Psoas muscle (tissue), 7 donors: ENCODE measurements at regions not wholly inside any gene's neighbourhood (a gene's known extent, or its start where the extent isn't known, plus 50 kb on each side); places are given as distances from the start of the nearest gene placed in this dataset.
"Not testable (repeated sequence)": the region's sequence is repeated elsewhere in the genome, so short reads cannot be mapped to it uniquely, and the experiment has no call there.

ENCODE experiments used
- ATAC-seq, 4 donors: fragments of 200-7000 bp; cut with Tn5 transposase; one replicate each; pipeline ENCODE4 v1.9.1; 2020; ENCODE audit warnings: moderate library complexity in 3 of 4, mild to moderate bottlenecking in 2 of 4
- DNase-seq, 2 donors: peaks; one replicate each; pipeline ENCODE4 v3.0.0-alpha.2; 2020
- H3K27ac ChIP-seq: fragments of 200-600 bp; one replicate; pipeline ENCODE4 v1.8.0; 2022
- H3K27me3 ChIP-seq, 3 donors: fragments of 200-600 bp in 1 of 3; one replicate each; pipeline versions ENCODE4 v1.6.1 to v1.8.0; 2013 to 2022; ENCODE audit warnings: low read length in 2 of 3, mild to moderate bottlenecking in 2 of 3, moderate library complexity in 1 of 3; ENCODE audit not compliant: insufficient read depth in 3 of 3
- H3K36me3 ChIP-seq, 2 donors: fragments of 200-600 bp in 1 of 2; one replicate each; pipeline versions ENCODE4 v1.6.1 to v1.8.0; 2013 to 2022; ENCODE audit warnings: low read depth in 1 of 2, mild to moderate bottlenecking in 1 of 2, moderate library complexity in 1 of 2; ENCODE audit not compliant: insufficient read depth in 1 of 2
- H3K4me1 ChIP-seq: fragments of 200-600 bp; one replicate; pipeline ENCODE4 v1.8.0; 2022
- H3K4me3 ChIP-seq: fragments of 200-600 bp; one replicate; pipeline ENCODE4 v1.8.0; 2022; ENCODE audit warnings: mild to moderate bottlenecking
- H3K9me3 ChIP-seq: fragments of 200-600 bp; one replicate; pipeline ENCODE4 v1.8.0; 2022
- CTCF ChIP-seq: fragments of 200-600 bp; IDR thresholded peaks from one replicate; pipeline ENCODE4 v1.8.0; 2022; ENCODE audit warnings: antibody characterized with exemption
- WGBS, 3 donors: extraction: QIAGEN DNeasy Blood & Tissue Kit; methylation state at CpG; one replicate each; pipeline versions ENCODE4 v1.1.6 to v1.1.7; 2013; 5-methylcytosine and 5-hydroxymethylcytosine counted together
- intact Hi-C, 2 donors: fragments of 100-400 bp; cut with DNase I; formaldehyde crosslinking; loops; one replicate each; pipeline versions ENCODE4 v1.11.0 to v1.14.2; 2022
- donor health status: healthy with polysubstance abuse.
- donor health status: DM: no; HTN: no; CAD: no; lungs with moderate emphysema.
- donor health status: Bipolar disorder and iron deficiency.
- donor health status: healthy.
- donor health status: DM: yes; HTN: yes; CAD: no.
- donor health status: DM: no; HTN: no; CAD: no.
- donor health status: DM: yes; HTN: yes; CAD: no.

GRCh38 chr2:180692322-180692721 is 288.1 kb upstream of the UBE2E3 start:
- intact Hi-C loops: no loop called here
- DNase-seq (no peak), ATAC-seq (no peak)
- 90 to 95% (median 92%) methylated on average over 7 of the region's 7 CpGs for WGBS, 3 donors
- Histone ChIP-seq H3K36me3 (no peaks in the 10 kb centered on the region), H3K27me3 (no peaks in the 10 kb centered on the region), H3K4me3 (no peak overlapping the region), H3K27ac (no peak overlapping the region), H3K9me3 (no peaks in the 10 kb centered on the region), H3K4me1 (peaks cover 5% of the 10 kb centered on the region)
- TF ChIP-seq CTCF: no peak

GRCh38 chr2:180691855-180692223 is 288.6 kb upstream of the UBE2E3 start:
- intact Hi-C loops, H3K4me1 ChIP-seq: not testable (repeated sequence)
- 78 to 85% (median 83%) methylated on average over 15 of the region's 15 CpGs for WGBS, 3 donors

DNA sequence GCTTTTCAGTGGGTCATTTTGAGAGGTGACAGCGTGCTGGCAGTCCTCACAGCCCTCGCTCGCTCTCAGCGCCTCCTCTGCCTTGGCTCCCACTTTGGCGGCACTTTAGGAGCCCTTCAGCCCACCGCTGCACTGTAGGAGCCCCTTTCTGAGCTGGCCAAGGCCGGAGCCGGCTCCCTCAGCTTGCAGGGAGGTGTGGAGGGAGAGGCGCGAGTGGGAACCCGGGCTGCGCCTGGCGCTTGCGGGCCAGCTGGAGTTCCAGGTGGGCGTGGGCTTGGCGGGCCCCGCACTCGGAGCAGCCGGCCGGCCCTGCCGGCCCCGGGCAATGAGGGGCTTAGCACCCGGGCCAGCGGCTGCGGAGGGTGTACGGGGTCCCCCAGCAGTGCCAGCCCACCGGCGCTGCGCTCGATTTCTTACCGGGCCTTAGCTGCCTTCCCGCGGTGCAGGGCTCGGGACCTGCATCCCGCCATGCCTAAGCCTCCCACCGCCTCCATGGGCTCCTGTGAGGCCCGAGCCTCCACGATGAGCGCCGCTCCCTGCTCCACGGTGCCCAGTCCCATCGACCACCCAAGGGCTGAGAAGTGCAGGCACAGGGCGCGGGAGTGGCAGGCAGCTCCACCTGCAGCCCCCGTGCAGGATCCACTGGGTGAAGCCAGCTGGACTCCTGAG is 289.1 kb upstream of the UBE2E3 start:
- DNase-seq, H3K27me3 ChIP-seq, H3K36me3 ChIP-seq, intact Hi-C loops, H3K9me3 ChIP-seq, H3K4me1 ChIP-seq, H3K27ac ChIP-seq, ATAC-seq, H3K4me3 ChIP-seq: not testable (repeated sequence)
- 96 to 98% (median 97%) methylated on average over 33 to 42 of the region's 45 CpGs for WGBS, 3 donors

More at GRCh38 chr2:180691855-180692223, 288.6 kb upstream of the UBE2E3 start:
- not testable (repeated sequence) for ATAC-seq, H3K27ac ChIP-seq, H3K36me3 ChIP-seq, H3K4me3 ChIP-seq, H3K9me3 ChIP-seq, H3K27me3 ChIP-seq, DNase-seq

DNA sequence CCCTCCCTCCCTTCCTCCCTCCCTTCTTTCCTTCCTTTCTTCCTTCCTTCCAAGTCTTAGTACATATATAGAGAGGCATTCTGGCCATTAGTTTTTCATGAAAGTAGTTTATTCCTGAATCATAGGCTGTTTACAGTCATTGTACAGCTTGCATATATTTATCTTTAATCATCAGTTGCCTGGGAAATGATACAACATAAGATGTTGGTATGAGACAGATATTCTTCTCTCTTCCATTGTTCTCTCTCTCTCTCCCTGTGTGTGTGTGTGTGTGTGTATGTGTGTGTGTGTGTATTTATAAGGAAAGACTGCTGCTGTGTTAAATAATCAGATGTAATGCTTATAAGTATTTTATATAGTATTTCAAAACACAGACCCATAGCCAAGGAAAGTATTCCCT is 289.8 kb upstream of the UBE2E3 start:
- no peak overlapping the region for H3K4me3 ChIP-seq
- peaks cover 5% of the 10 kb centered on the region for H3K4me1 ChIP-seq
- no peak for DNase-seq
- no peak overlapping the region for H3K27ac ChIP-seq
- no peak for ATAC-seq
- no peaks in the 10 kb centered on the region for H3K9me3 ChIP-seq
- H3K36me3 ChIP-seq: no peaks in the 10 kb centered on the region
- H3K27me3 ChIP-seq: no peaks in the 10 kb centered on the region
- TF ChIP-seq CTCF: no peak
- intact Hi-C loops: no loop called here

- no peak for DNase-seq
- intact Hi-C loops: no loop called here
Measured at GRCh38 chr2:180682871-180683270, 297.5 kb upstream of the UBE2E3 start.

More at GRCh38 chr2:180682871-180683270, 297.5 kb upstream of the UBE2E3 start:
- H3K4me1 ChIP-seq: no peaks in the 10 kb centered on the region
- H3K27me3 ChIP-seq: no peaks in the 10 kb centered on the region
- WGBS, 3 donors: 76 to 83% (median 80%) methylated on average over 1 of the region's 1 CpG
- no peak overlapping the region for H3K27ac ChIP-seq
- ATAC-seq: no peak
- no peaks in the 10 kb centered on the region for H3K36me3 ChIP-seq
- H3K4me3 ChIP-seq: no peak overlapping the region
- no peaks in the 10 kb centered on the region for H3K9me3 ChIP-seq
- TF ChIP-seq CTCF: no peak
